DOHH2 (cell line): ENCODE measurements at regions not wholly inside any gene's neighbourhood (a gene's known extent, or its start where the extent isn't known, plus 50 kb on each side); places are given as distances from the start of the nearest gene placed in this dataset.

Source experiments
- H3F3A ChIP-seq: fragments of 200-600 bp; sonication (generic), shearing (Covaris generic); 2 replicates; pipeline ENCODE4 v1.6.0; 2016; ENCODE audit warnings: antibody characterized with exemption, mild to moderate bottlenecking; ENCODE audit not compliant: control insufficient read depth, insufficient read depth
- H3K27ac ChIP-seq: fragments of 200-600 bp; sonication (generic); 2 replicates; pipeline ENCODE4 v1.5.1; 2014; ENCODE audit warnings: low read depth, mild to moderate bottlenecking, low read length, moderate library complexity
- H3K27me3 ChIP-seq: fragments of 200-600 bp; sonication (generic); 2 replicates; pipeline ENCODE4 v1.6.1; 2014; ENCODE audit warnings: mild to moderate bottlenecking, low read length, mixed read lengths; ENCODE audit not compliant: control insufficient read depth
- H3K36me3 ChIP-seq: fragments of 200-600 bp; sonication (generic); 2 replicates; pipeline ENCODE4 v1.6.1; 2014; ENCODE audit warnings: mild to moderate bottlenecking, low read length, moderate library complexity, mixed read lengths; ENCODE audit not compliant: control insufficient read depth
- H3K4me1 ChIP-seq: fragments of 200-600 bp; sonication (generic); 2 replicates; pipeline ENCODE4 v1.6.1; 2014; ENCODE audit warnings: mild to moderate bottlenecking, low read length, mixed read lengths; ENCODE audit not compliant: control insufficient read depth
- H3K4me2 ChIP-seq: fragments of 200-600 bp; sonication (generic); 2 replicates; pipeline ENCODE4 v1.6.0; 2014; ENCODE audit warnings: mild to moderate bottlenecking, low read length, moderate library complexity
- H3K4me3 ChIP-seq: fragments of 200-600 bp; sonication (generic); 2 replicates; pipeline ENCODE4 v1.5.1; 2014; ENCODE audit warnings: mild to moderate bottlenecking, low read length, mixed read lengths
- H3K79me2 ChIP-seq: fragments of 200-600 bp; sonication (generic); 2 replicates; pipeline ENCODE4 v1.6.1; 2014; ENCODE audit warnings: mild to moderate bottlenecking, low read length, mixed read lengths; ENCODE audit not compliant: control insufficient read depth
- H3K9me2 ChIP-seq: fragments of 200-600 bp; sonication (generic); replicated peaks from 2 replicates; pipeline ENCODE4 v1.6.1; 2014; ENCODE audit warnings: mild to moderate bottlenecking, low read length, mixed read lengths; ENCODE audit not compliant: control insufficient read depth
- H3K9me3 ChIP-seq: fragments of 200-600 bp; sonication (generic); 2 replicates; pipeline ENCODE4 v1.6.1; 2014; ENCODE audit warnings: antibody characterized with exemption, low read length, mixed read lengths; ENCODE audit not compliant: control insufficient read depth, insufficient read depth
- H4K20me1 ChIP-seq: fragments of 200-600 bp; sonication (generic); 2 replicates; pipeline ENCODE4 v1.6.0; 2014; ENCODE audit warnings: low read depth, mild to moderate bottlenecking, antibody characterized with exemption, low read length, moderate library complexity; ENCODE audit not compliant: control insufficient read depth, insufficient read depth
- EZH2phosphoT487 ChIP-seq: fragments of 200-600 bp; sonication (generic); IDR thresholded peaks from 2 replicates; pipeline ENCODE4 v1.6.1; 2017; ENCODE audit warnings: borderline replicate concordance, mild to moderate bottlenecking, antibody characterized with exemption, low read length, moderate library complexity, mixed read lengths
- TF ChIP-seq, protein P1 (sequence below): fragments of 200-600 bp; sonication (generic); IDR thresholded peaks from one replicate; pipeline ENCODE4 v1.5.1; 2014; ENCODE audit warnings: antibody characterized with exemption, mild to moderate bottlenecking, low read depth, low read length; ENCODE audit not compliant: poor library complexity, severe bottlenecking

DNA sequence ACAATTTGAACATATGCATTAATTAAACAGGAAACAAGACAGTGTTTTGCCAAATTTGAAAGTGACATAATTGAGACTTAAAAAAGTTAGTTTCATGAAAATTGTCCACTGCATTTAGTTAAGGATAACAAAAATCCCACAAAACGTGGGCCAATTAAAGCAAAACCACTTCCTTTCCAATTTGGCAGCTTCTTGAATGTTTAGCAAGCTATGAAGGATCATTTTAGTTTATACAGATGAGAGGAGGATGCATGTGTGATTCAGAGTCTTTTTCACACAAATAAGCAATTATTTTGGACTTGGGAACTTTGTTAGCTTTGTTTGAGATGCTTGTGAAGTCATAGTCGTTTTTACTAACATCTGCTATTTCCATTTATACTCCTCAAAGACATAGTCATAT is 109.6 kb downstream of the ATXN7L3B start:
- Histone ChIP-seq H3K36me3 (no peaks in the 10 kb centered on the region), H3K4me3 (no peak overlapping the region), H3K9me2 (no peaks in the 10 kb centered on the region), H3K79me2 (no peaks in the 10 kb centered on the region), H4K20me1 (no peaks in the 10 kb centered on the region), H3K4me1 (no peaks in the 10 kb centered on the region), H3K4me2 (no peak overlapping the region), H3K9me3 (no peaks in the 10 kb centered on the region), H3K27me3 (peaks cover 6% of the 10 kb centered on the region), H3K27ac (no peak overlapping the region), H3F3A (no peaks in the 10 kb centered on the region)
- TF ChIP-seq, protein P1, sequence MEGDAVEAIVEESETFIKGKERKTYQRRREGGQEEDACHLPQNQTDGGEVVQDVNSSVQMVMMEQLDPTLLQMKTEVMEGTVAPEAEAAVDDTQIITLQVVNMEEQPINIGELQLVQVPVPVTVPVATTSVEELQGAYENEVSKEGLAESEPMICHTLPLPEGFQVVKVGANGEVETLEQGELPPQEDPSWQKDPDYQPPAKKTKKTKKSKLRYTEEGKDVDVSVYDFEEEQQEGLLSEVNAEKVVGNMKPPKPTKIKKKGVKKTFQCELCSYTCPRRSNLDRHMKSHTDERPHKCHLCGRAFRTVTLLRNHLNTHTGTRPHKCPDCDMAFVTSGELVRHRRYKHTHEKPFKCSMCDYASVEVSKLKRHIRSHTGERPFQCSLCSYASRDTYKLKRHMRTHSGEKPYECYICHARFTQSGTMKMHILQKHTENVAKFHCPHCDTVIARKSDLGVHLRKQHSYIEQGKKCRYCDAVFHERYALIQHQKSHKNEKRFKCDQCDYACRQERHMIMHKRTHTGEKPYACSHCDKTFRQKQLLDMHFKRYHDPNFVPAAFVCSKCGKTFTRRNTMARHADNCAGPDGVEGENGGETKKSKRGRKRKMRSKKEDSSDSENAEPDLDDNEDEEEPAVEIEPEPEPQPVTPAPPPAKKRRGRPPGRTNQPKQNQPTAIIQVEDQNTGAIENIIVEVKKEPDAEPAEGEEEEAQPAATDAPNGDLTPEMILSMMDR, result no peak
- no peak for TF ChIP-seq EZH2phosphoT487

DNA sequence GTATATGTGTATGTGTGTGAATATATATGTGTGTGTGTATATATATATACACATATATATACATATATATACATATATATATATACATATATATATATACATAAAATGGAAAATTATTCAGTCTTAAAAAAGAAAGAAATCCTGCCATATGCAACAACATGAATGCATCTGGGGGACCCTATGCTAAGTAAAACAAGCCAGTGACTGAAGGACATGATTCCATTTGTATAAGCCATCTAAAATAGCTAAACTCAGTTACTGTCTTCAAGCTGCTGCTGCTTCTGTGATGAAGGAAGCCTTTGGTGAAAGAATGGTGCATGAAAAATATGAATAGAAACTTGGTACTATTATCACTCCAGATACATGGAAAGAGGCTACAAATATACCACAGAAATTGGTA is 118.6 kb downstream of the ATXN7L3B start:
- H3K79me2 ChIP-seq, result no peaks in the 10 kb centered on the region
- H3K9me2 ChIP-seq, result no peaks in the 10 kb centered on the region
- no peak overlapping the region for H3K4me3 ChIP-seq
- no peaks in the 10 kb centered on the region for H3F3A ChIP-seq
- no peak for TF ChIP-seq EZH2phosphoT487
- TF ChIP-seq, protein P1, result no peak
- no peak overlapping the region for H3K27ac ChIP-seq
- no peak overlapping the region for H3K4me2 ChIP-seq
- H3K9me3 ChIP-seq, result no peaks in the 10 kb centered on the region
- no peaks in the 10 kb centered on the region for H3K4me1 ChIP-seq
- no peaks in the 10 kb centered on the region for H3K27me3 ChIP-seq
- H4K20me1 ChIP-seq, result no peaks in the 10 kb centered on the region
- no peaks in the 10 kb centered on the region for H3K36me3 ChIP-seq

DNA sequence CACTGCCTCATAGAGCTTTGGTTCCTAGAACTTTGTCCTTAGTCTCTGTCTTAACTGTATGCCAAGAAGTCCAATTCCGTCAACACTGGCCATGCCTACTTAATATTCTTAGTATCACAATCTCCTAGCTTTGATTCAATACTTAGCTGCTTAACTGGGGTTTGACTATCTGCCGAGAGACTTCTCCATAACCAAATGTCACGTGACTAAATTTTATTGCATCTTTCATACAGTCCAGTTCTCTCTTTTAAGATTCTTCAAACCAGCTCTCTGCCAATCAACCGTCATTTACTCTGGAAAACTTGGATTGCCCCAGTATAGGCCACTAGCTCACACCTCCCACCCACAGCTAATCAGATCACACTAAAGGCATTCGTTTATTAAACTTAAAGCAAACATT is 122.8 kb downstream of the ATXN7L3B start:
- no peak overlapping the region for H3K4me3 ChIP-seq
- H3K4me2 ChIP-seq, result no peak overlapping the region
- H3K27me3 ChIP-seq, result no peaks in the 10 kb centered on the region
- no peaks in the 10 kb centered on the region for H3F3A ChIP-seq
- H3K79me2 ChIP-seq, result no peaks in the 10 kb centered on the region
- no peaks in the 10 kb centered on the region for H3K9me3 ChIP-seq
- H3K27ac ChIP-seq, result no peak overlapping the region
- no peaks in the 10 kb centered on the region for H3K4me1 ChIP-seq
- TF ChIP-seq, protein P1, result no peak
- no peak for TF ChIP-seq EZH2phosphoT487
- H4K20me1 ChIP-seq, result no peaks in the 10 kb centered on the region
- no peaks in the 10 kb centered on the region for H3K36me3 ChIP-seq
- no peaks in the 10 kb centered on the region for H3K9me2 ChIP-seq

DNA sequence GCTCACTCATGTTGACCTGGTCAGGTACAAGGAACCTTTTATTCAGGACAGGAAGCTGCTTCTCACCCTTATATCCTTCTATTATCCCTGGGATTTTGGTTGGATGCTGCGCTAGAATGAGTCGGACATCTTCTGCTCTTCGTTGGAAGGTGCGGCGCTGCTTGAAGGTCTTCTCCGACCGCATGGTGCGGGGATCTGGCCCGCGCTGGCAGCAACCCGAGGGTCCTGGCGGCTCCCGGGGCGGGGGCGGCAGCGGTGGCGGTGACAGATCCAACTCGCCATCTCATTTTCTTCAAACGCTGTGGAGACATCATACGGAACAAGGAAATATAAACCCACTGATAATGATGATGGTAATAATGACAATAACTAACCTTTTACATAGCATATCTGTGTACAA is 126.3 kb downstream of the ATXN7L3B start:
- Histone ChIP-seq H3K79me2 (no peaks in the 10 kb centered on the region), H3K27ac (no peak overlapping the region), H3K36me3 (no peaks in the 10 kb centered on the region), H3K4me1 (no peaks in the 10 kb centered on the region), H3K4me3 (no peak overlapping the region), H4K20me1 (no peaks in the 10 kb centered on the region), H3K9me2 (no peaks in the 10 kb centered on the region), H3K9me3 (no peaks in the 10 kb centered on the region), H3F3A (no peaks in the 10 kb centered on the region), H3K27me3 (no peaks in the 10 kb centered on the region), H3K4me2 (no peak overlapping the region)
- TF ChIP-seq, protein P1, result no peak
- TF ChIP-seq EZH2phosphoT487, result no peak
